ENCODE measurements at regions not wholly inside any gene's neighbourhood (a gene's known extent, or its start where the extent isn't known, plus 50 kb on each side); places are given as distances from the start of the nearest gene placed in this dataset.

DNA sequence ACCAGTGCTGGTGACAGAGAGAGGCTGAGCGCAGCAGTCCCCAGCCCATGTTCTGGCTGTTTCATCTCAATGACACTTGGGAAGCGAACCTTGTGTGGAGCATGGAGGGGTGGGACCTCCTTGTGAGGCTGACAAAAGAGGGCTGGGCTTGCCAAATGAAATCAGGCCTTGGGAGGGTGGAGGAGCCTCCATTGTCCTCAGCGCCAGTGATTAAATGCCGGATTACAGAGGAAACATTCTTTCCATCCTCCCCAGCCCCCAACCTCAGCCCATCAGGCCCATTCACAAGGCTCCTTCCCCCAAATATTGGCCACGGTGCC, 63.3 kb upstream of the PAXBP1 start:
- Histone ChIP-seq H3K9me3 (ENCODE audit: low read length) (peaks cover 10% of the 10 kb centered on the region; the same call in 1 of the 2 replicates), H3K4me1 (ENCODE audit: insufficient read depth, low read length, severe bottlenecking) (no peaks in the 10 kb centered on the region), H3K4me3 (ENCODE audit: low read depth, low read length, poor library complexity, severe bottlenecking) (no peak overlapping the region), H4K20me1 (ENCODE audit: insufficient read depth, low read length) (no peaks in the 10 kb centered on the region), H3K27me3 (ENCODE audit: insufficient read depth, low read length) (0 out of 2 replicates have a peak, but pooled peaks cover 3% of the 10 kb centered on the region), H3K9ac (ENCODE audit: low read length) (no peak overlapping the region), H3K4me2 (ENCODE audit: low read length) (no peak overlapping the region), H2AFZ (ENCODE audit: low read length) (no peak overlapping the region), H3K79me2 (ENCODE audit: insufficient read depth, low read length) (no peaks in the 10 kb centered on the region), H3K9me2 (ENCODE audit: low read depth, low read length) (no peaks in the 10 kb centered on the region), H3K36me3 (ENCODE audit: insufficient read depth, low read length) (no peaks in the 10 kb centered on the region), H3F3A (ENCODE audit: insufficient read depth, low read length) (no peaks in the 10 kb centered on the region), H3K27ac (ENCODE audit: low read depth, low read length, poor library complexity, severe bottlenecking) (no peak overlapping the region)
- no peak for TF ChIP-seq EZH2 (IDR thresholded peaks at IDR 0.05; ENCODE audit: borderline replicate concordance, low read length)
- TF ChIP-seq, protein P1, sequence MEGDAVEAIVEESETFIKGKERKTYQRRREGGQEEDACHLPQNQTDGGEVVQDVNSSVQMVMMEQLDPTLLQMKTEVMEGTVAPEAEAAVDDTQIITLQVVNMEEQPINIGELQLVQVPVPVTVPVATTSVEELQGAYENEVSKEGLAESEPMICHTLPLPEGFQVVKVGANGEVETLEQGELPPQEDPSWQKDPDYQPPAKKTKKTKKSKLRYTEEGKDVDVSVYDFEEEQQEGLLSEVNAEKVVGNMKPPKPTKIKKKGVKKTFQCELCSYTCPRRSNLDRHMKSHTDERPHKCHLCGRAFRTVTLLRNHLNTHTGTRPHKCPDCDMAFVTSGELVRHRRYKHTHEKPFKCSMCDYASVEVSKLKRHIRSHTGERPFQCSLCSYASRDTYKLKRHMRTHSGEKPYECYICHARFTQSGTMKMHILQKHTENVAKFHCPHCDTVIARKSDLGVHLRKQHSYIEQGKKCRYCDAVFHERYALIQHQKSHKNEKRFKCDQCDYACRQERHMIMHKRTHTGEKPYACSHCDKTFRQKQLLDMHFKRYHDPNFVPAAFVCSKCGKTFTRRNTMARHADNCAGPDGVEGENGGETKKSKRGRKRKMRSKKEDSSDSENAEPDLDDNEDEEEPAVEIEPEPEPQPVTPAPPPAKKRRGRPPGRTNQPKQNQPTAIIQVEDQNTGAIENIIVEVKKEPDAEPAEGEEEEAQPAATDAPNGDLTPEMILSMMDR (IDR thresholded peaks at IDR 0.05; ENCODE audit: low read length), result no peak

DNA sequence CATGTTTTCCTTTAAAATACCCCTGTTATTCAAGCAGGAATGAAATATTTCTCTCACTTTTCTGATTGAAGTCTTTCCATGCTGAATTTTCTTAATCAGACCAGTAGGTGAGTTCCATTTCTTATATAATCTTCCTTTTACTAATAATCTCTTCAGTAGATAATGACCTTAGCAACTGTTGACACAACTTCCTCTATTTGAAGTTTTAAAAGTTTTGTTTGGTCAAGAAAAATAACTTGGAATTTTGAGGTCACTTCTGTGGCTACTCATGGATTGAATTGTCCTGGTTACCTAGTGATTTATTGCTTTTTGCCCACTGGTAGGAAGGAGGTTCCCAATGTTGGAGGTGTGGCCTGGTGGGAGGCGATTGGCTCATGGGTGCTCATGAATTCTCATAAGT, 70.6 kb upstream of the PAXBP1 start:
- 0 out of 2 replicates have a peak, but pooled peaks cover 1% of the 10 kb centered on the region for H3K27me3 ChIP-seq (ENCODE audit: insufficient read depth, low read length)
- peaks cover under 1% of the 10 kb centered on the region; the same call in 1 of the 2 replicates for H3K9me3 ChIP-seq (ENCODE audit: low read length)
- H3K36me3 ChIP-seq (ENCODE audit: insufficient read depth, low read length), result no peaks in the 10 kb centered on the region
- H3K9ac ChIP-seq (ENCODE audit: low read length), result no peak overlapping the region
- no peaks in the 10 kb centered on the region for H3K79me2 ChIP-seq (ENCODE audit: insufficient read depth, low read length)
- H4K20me1 ChIP-seq (ENCODE audit: insufficient read depth, low read length), result no peaks in the 10 kb centered on the region
- H3K27ac ChIP-seq (ENCODE audit: low read depth, low read length, poor library complexity, severe bottlenecking), result no peak overlapping the region
- H3F3A ChIP-seq (ENCODE audit: insufficient read depth, low read length), result no peaks in the 10 kb centered on the region
- TF ChIP-seq, protein P1 (IDR thresholded peaks at IDR 0.05; ENCODE audit: low read length), result no peak
- TF ChIP-seq EZH2 (IDR thresholded peaks at IDR 0.05; ENCODE audit: borderline replicate concordance, low read length), result no peak
- H3K4me1 ChIP-seq (ENCODE audit: insufficient read depth, low read length, severe bottlenecking), result no peaks in the 10 kb centered on the region
- H3K9me2 ChIP-seq (ENCODE audit: low read depth, low read length), result no peaks in the 10 kb centered on the region
- no peak overlapping the region for H2AFZ ChIP-seq (ENCODE audit: low read length)
- no peak overlapping the region for H3K4me3 ChIP-seq (ENCODE audit: low read depth, low read length, poor library complexity, severe bottlenecking)
- H3K4me2 ChIP-seq (ENCODE audit: low read length), result no peak overlapping the region

DNA sequence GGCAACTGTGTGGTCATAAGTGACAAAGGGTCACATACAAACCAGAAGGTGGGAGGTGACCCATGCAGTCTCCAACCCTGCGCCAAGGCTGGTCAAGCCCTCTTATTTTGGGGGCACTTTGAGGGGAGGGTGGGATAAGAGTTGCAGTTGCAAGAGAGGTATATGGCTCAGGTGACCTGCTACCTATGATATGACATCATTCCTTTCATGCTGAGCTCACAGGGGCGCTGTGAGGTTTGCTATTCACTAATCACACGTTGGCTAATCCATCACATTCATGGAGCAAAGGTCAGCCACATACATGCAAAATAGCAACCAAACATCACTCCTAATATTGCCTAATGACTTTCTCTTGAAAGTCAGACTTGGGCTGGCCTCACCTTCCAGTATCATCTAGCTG, 72.0 kb upstream of the PAXBP1 start:
- Histone ChIP-seq H3K4me3 (ENCODE audit: low read depth, low read length, poor library complexity, severe bottlenecking) (no peak overlapping the region), H3K27ac (ENCODE audit: low read depth, low read length, poor library complexity, severe bottlenecking) (no peak overlapping the region), H3K79me2 (ENCODE audit: insufficient read depth, low read length) (no peaks in the 10 kb centered on the region), H3K9me2 (ENCODE audit: low read depth, low read length) (no peaks in the 10 kb centered on the region), H3K27me3 (ENCODE audit: insufficient read depth, low read length) (no peaks in the 10 kb centered on the region), H2AFZ (ENCODE audit: low read length) (no peak overlapping the region), H4K20me1 (ENCODE audit: insufficient read depth, low read length) (no peaks in the 10 kb centered on the region), H3K9ac (ENCODE audit: low read length) (no peak overlapping the region), H3F3A (ENCODE audit: insufficient read depth, low read length) (no peaks in the 10 kb centered on the region), H3K9me3 (ENCODE audit: low read length) (no peaks in the 10 kb centered on the region), H3K36me3 (ENCODE audit: insufficient read depth, low read length) (no peaks in the 10 kb centered on the region), H3K4me2 (ENCODE audit: low read length) (no peak overlapping the region), H3K4me1 (ENCODE audit: insufficient read depth, low read length, severe bottlenecking) (no peaks in the 10 kb centered on the region)
- TF ChIP-seq, protein P1 (IDR thresholded peaks at IDR 0.05; ENCODE audit: low read length), result no peak
- TF ChIP-seq EZH2 (IDR thresholded peaks at IDR 0.05; ENCODE audit: borderline replicate concordance, low read length), result no peak

Measured in OCI-LY1 (cell line).